ENCODE measurements at regions not wholly inside any gene's neighbourhood (a gene's known extent, or its start where the extent isn't known, plus 50 kb on each side); places are given as distances from the start of the nearest gene placed in this dataset.

GRCh38 chr2:71778514-71778913 lies 325.2 kb downstream of the DYSF start:
- Histone ChIP-seq H3F3A (replicated peaks; ENCODE audit: insufficient read depth) (no peaks in the 10 kb centered on the region), H3K79me2 (ENCODE audit: insufficient read depth) (no peaks in the 10 kb centered on the region), H3K36me3 (replicated peaks in 1 of 2; ENCODE audit: control insufficient read depth in 1 of 2, insufficient read depth in 2 of 2, low read length in 1 of 2) (no peaks in the 10 kb centered on the region), H4K20me1 (ENCODE audit: insufficient read depth) (no peaks in the 10 kb centered on the region), H3K9me3 (no peaks in the 10 kb centered on the region), H3K9ac (no peak overlapping the region), H3K9me2 (no peaks in the 10 kb centered on the region), H3K4me1 (ENCODE audit: control insufficient read depth in 1 of 2, insufficient read depth in 2 of 2, low read depth in 1 of 2, low read length in 1 of 2) (no peaks in the 10 kb centered on the region), H2AFZ (ENCODE audit: low read depth) (no peak overlapping the region), H3K4me3 (ENCODE audit: low read depth in 2 of 2, low read length in 1 of 2) (no peak overlapping the region), H3K27me3 (ENCODE audit: insufficient read depth) (no peaks in the 10 kb centered on the region; the same call in 1 of the 2 replicates), H3K4me2 (no peak overlapping the region), H3K27ac (ENCODE audit: low read depth in 2 of 2, low read length in 1 of 2) (no peak overlapping the region)
- CTCF ChIA-PET = interaction anchor here (0.8 to 2.4 kb wide), 6 partner anchors 10 to 372 kb away, joined by 3 to 11 read pairs (median 4); no protein-coding TSS in a partner anchor
- TF ChIP-seq RFX5 (IDR thresholded peaks at IDR 0.05; ENCODE audit: low read length) (no peak), EZH2phosphoT487 (IDR thresholded peaks at IDR 0.05; ENCODE audit: borderline replicate concordance, low read depth) (no peak), NRF1 (IDR thresholded peaks at IDR 0.05; ENCODE audit: low read depth, low read length) (no peak)
- WGBS (ENCODE audit: low lambda C conversion rate) = 42% methylated on average over 2 of the region's 2 CpGs
- no peak for DNase-seq
- POLR2A ChIA-PET = no interaction called here

- H3K9ac ChIP-seq = no peak overlapping the region
- ChIA-PET POLR2A (no interaction called here), CTCF (interaction anchor here (0.8 to 2.4 kb wide), 5 partner anchors 11 to 232 kb away, joined by 3 to 11 read pairs (median 5); no protein-coding TSS in a partner anchor)
Observed at GRCh38 chr2:71777946-71778345, 324.6 kb downstream of the DYSF start.

More at GRCh38 chr2:71777946-71778345, 324.6 kb downstream of the DYSF start:
- no peak for DNase-seq
- Histone ChIP-seq H2AFZ (ENCODE audit: low read depth) (no peak overlapping the region), H3K27me3 (ENCODE audit: insufficient read depth) (no peaks in the 10 kb centered on the region; the same call in 1 of the 2 replicates), H4K20me1 (ENCODE audit: insufficient read depth) (no peaks in the 10 kb centered on the region), H3K36me3 (replicated peaks in 1 of 2; ENCODE audit: control insufficient read depth in 1 of 2, insufficient read depth in 2 of 2, low read length in 1 of 2) (no peaks in the 10 kb centered on the region), H3K9me3 (no peaks in the 10 kb centered on the region), H3K9me2 (no peaks in the 10 kb centered on the region), H3K4me1 (ENCODE audit: control insufficient read depth in 1 of 2, insufficient read depth in 2 of 2, low read depth in 1 of 2, low read length in 1 of 2) (no peaks in the 10 kb centered on the region), H3F3A (replicated peaks; ENCODE audit: insufficient read depth) (no peaks in the 10 kb centered on the region), H3K4me2 (no peak overlapping the region), H3K79me2 (ENCODE audit: insufficient read depth) (no peaks in the 10 kb centered on the region), H3K4me3 (ENCODE audit: low read depth in 2 of 2, low read length in 1 of 2) (no peak overlapping the region), H3K27ac (ENCODE audit: low read depth in 2 of 2, low read length in 1 of 2) (no peak overlapping the region)
- 60% methylated on average over 1 of the region's 4 CpGs for WGBS (ENCODE audit: low lambda C conversion rate)
- TF ChIP-seq RFX5 (IDR thresholded peaks at IDR 0.05; ENCODE audit: low read length) = no peak
- no peak for TF ChIP-seq REST (IDR thresholded peaks at IDR 0.05; ENCODE audit: low read depth, low read length)
- no peak for TF ChIP-seq EP300 (IDR thresholded peaks at IDR 0.05; ENCODE audit: borderline replicate concordance in 1 of 2, low read depth in 1 of 2, low read length in 1 of 2)
- no peak for TF ChIP-seq TAF1 (IDR thresholded peaks at IDR 0.05; ENCODE audit: borderline replicate concordance, low read depth, low read length)
- TF ChIP-seq JUND (IDR thresholded peaks at IDR 0.05) = no peak
- TF ChIP-seq RAD21 (IDR thresholded peaks at IDR 0.05; ENCODE audit: low read length) = no peak
- TF ChIP-seq USF2 (IDR thresholded peaks at IDR 0.05; ENCODE audit: borderline replicate concordance, low read depth, low read length) = no peak

Measured in SK-N-SH (cell line).